Mesendoderm (in vitro differentiated cells): ENCODE measurements at regions not wholly inside any gene's neighbourhood (a gene's known extent, or its start where the extent isn't known, plus 50 kb on each side); places are given as distances from the start of the nearest gene placed in this dataset.

Experiments
- DNase-seq: peaks from one replicate; pipeline ENCODE4 v3.0.0; 2013
- H2AK5ac ChIP-seq: 2 replicates; pipeline ENCODE4 v1.6.1; 2013; ENCODE audit warnings: low read length, inconsistent platforms
- H2BK120ac ChIP-seq: 2 replicates; pipeline ENCODE4 v1.6.1; 2013; ENCODE audit warnings: low read depth, mild to moderate bottlenecking, low read length, moderate library complexity, mixed read lengths
- H2BK15ac ChIP-seq: replicated peaks from 2 replicates; pipeline ENCODE4 v1.6.1; 2013; ENCODE audit warnings: low read depth, mild to moderate bottlenecking, moderate library complexity
- H2BK5ac ChIP-seq: 2 replicates; pipeline ENCODE4 v1.6.1; 2013; ENCODE audit warnings: low read length, inconsistent platforms
- H3K18ac ChIP-seq: 2 replicates; pipeline ENCODE4 v1.6.1; 2013; ENCODE audit warnings: mild to moderate bottlenecking, low read length, mixed read lengths
- H3K23ac ChIP-seq: one replicate; pipeline ENCODE4 v1.6.1; 2013; ENCODE audit warnings: low read length
- H3K27ac ChIP-seq: 2 replicates; pipeline ENCODE4 v1.5.1; 2013; ENCODE audit warnings: low read depth, mild to moderate bottlenecking, inconsistent platforms, low read length, moderate library complexity
- H3K27me3 ChIP-seq: 2 replicates; pipeline ENCODE4 v1.6.1; 2013; ENCODE audit warnings: low read length, control low read depth, mild to moderate bottlenecking, inconsistent platforms; ENCODE audit not compliant: insufficient read depth, poor library complexity
- H3K36me3 ChIP-seq: 2 replicates; pipeline ENCODE4 v1.6.1; 2013; ENCODE audit warnings: low read length, inconsistent platforms; ENCODE audit not compliant: control insufficient read depth, insufficient read depth
- H3K4ac ChIP-seq: one replicate; pipeline ENCODE4 v1.6.1; 2013; ENCODE audit warnings: low read depth, mild to moderate bottlenecking, low read length, moderate library complexity
- H3K4me1 ChIP-seq: 2 replicates; pipeline ENCODE4 v1.6.1; 2013; ENCODE audit warnings: low read depth, low read length, inconsistent platforms; ENCODE audit not compliant: control insufficient read depth
- H3K4me2 ChIP-seq: 2 replicates; pipeline ENCODE4 v1.6.1; 2013; ENCODE audit warnings: low read length
- H3K4me3 ChIP-seq: 2 replicates; pipeline ENCODE4 v1.5.1; 2013; ENCODE audit warnings: mild to moderate bottlenecking, low read length
- H3K56ac ChIP-seq: one replicate; pipeline ENCODE4 v1.6.1; 2013; ENCODE audit warnings: low read length
- H3K79me1 ChIP-seq: 2 replicates; pipeline ENCODE4 v1.6.1; 2013; ENCODE audit warnings: low read length, inconsistent platforms
- H3K79me2 ChIP-seq: 2 replicates; pipeline ENCODE4 v1.6.1; 2013; ENCODE audit warnings: mild to moderate bottlenecking, low read length; ENCODE audit not compliant: control insufficient read depth, insufficient read depth
- H3K9ac ChIP-seq: 2 replicates; pipeline ENCODE4 v1.6.1; 2013; ENCODE audit warnings: low read length, inconsistent platforms
- H4K5ac ChIP-seq: one replicate; pipeline ENCODE4 v1.6.1; 2013; ENCODE audit warnings: low read length
- H4K8ac ChIP-seq: one replicate; pipeline ENCODE4 v1.6.1; 2013; ENCODE audit warnings: low read depth, mild to moderate bottlenecking, control low read depth, low read length, moderate library complexity
- WGBS: extraction: QIAGEN DNeasy Blood & Tissue Kit; methylation state at CpG from one replicate; pipeline ENCODE4 v1.1.7; 2013; ENCODE audit warnings: low lambda C conversion rate, missing lambda C conversion rate; ENCODE audit not compliant: insufficient coverage; ENCODE audit errors: extremely low coverage; 5-methylcytosine and 5-hydroxymethylcytosine counted together

DNA sequence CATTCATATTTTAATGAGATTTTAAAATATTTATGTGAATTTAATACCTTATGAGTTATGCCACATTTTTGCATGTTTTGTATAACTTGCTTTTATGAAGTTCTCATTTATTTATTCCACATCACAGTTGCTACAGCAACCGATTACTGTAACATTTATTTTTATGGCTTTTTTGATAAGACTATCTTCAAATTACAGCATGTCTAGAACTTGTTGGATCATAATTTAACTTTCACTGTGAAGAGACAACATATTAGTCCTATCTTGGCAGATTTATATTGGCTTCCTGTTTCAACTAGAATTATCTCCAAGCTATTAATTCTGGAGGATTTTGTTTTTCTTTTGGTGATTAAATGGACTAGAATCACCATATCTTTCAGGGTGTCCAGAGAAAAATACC, 793.7 kb upstream of the SLITRK5 start:
- no peak overlapping the region for H3K23ac ChIP-seq
- DNase-seq = no peak
- no CpG with 5 or more reads among the region's 1 CpG for WGBS

DNA sequence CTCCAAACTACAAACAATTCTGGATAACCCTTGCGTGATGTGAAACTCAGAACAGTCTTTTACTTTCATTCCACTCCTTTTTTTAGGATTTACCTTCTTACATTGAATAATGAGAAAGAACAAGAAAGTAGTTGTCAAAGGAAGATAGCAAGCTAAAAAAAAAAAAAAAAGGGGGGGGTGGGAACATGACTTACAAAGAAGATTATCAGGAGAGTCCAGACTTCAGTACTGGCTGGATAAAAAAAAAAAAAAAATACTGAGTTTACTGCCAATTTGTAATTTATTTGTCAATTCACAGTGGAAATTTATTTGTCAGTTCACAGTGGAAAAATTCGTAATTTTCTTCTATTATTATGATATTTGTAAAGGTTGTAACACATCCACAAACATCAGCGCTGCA, 792.4 kb upstream of the SLITRK5 start:
- H2BK15ac ChIP-seq = no peak overlapping the region
- H4K8ac ChIP-seq = no peak overlapping the region
- no peak overlapping the region for H3K23ac ChIP-seq
- no peaks in the 10 kb centered on the region for H3K27me3 ChIP-seq
- no peaks in the 10 kb centered on the region for H3K36me3 ChIP-seq
- H3K79me2 ChIP-seq = no peaks in the 10 kb centered on the region
- no CpG with 5 or more reads among the region's 3 CpGs for WGBS
- DNase-seq = no peak
- peaks cover 3% of the 10 kb centered on the region for H3K4me1 ChIP-seq
- no peak overlapping the region for H3K4me3 ChIP-seq
- no peak overlapping the region for H3K4ac ChIP-seq
- no peaks in the 10 kb centered on the region for H3K79me1 ChIP-seq
- H3K27ac ChIP-seq = no peak overlapping the region
- H2AK5ac ChIP-seq = no peak overlapping the region
- no peak overlapping the region for H3K56ac ChIP-seq
- no peak overlapping the region for H3K4me2 ChIP-seq
- H2BK5ac ChIP-seq = no peak overlapping the region
- H3K18ac ChIP-seq = no peak overlapping the region
- no peak overlapping the region for H2BK120ac ChIP-seq
- H3K9ac ChIP-seq = no peak overlapping the region
- no peak overlapping the region for H4K5ac ChIP-seq

More for the DNA sequence above, 793.7 kb upstream of the SLITRK5 start:
- Histone ChIP-seq H3K9ac (no peak overlapping the region), H4K8ac (no peak overlapping the region), H3K36me3 (no peaks in the 10 kb centered on the region), H3K79me2 (no peaks in the 10 kb centered on the region), H3K79me1 (no peaks in the 10 kb centered on the region), H4K5ac (no peak overlapping the region), H3K4me2 (no peak overlapping the region), H3K4ac (no peak overlapping the region), H3K18ac (no peak overlapping the region), H3K27me3 (no peaks in the 10 kb centered on the region), H3K4me1 (no peaks in the 10 kb centered on the region), H3K56ac (no peak overlapping the region), H2BK15ac (peak overlapping the region; percentile 74), H3K27ac (no peak overlapping the region), H2AK5ac (no peak overlapping the region), H2BK120ac (no peak overlapping the region), H3K4me3 (no peak overlapping the region), H2BK5ac (no peak overlapping the region)

DNA sequence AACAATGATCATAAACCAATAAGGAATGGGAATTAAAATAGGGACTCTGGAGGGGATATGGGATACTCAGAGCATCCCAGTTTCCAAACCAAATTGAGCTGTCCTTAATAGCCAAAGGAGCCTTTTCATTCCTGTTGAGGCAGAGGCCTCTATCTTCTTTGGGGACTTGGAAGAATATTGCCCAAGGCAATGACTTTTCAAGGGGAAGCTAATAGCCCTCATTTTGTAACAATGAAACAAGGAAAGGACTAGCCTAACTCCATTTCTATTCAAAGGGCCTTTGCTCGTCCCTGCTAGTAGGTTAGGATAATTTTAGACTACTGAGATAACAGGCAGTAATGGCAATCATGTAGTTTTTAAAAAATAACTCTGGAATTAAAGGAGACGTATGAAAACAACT, 789.8 kb upstream of the SLITRK5 start:
- H4K8ac ChIP-seq = no peak overlapping the region
- no peak overlapping the region for H3K4me2 ChIP-seq
- no peak overlapping the region for H3K4me3 ChIP-seq
- no peaks in the 10 kb centered on the region for H3K36me3 ChIP-seq
- no peak overlapping the region for H3K56ac ChIP-seq
- no peak overlapping the region for H3K23ac ChIP-seq
- H2BK5ac ChIP-seq = no peak overlapping the region
- no peak overlapping the region for H2AK5ac ChIP-seq
- no peak overlapping the region for H2BK120ac ChIP-seq
- no peak overlapping the region for H4K5ac ChIP-seq
- no peak overlapping the region for H2BK15ac ChIP-seq
- H3K27ac ChIP-seq = no peak overlapping the region
- DNase-seq = peak; percentile 80
- no peak overlapping the region for H3K18ac ChIP-seq
- H3K4ac ChIP-seq = no peak overlapping the region
- no peaks in the 10 kb centered on the region for H3K79me1 ChIP-seq
- WGBS = no CpG with 5 or more reads among the region's 2 CpGs
- H3K4me1 ChIP-seq = peaks cover 3% of the 10 kb centered on the region
- H3K9ac ChIP-seq = no peak overlapping the region
- no peaks in the 10 kb centered on the region for H3K27me3 ChIP-seq
- H3K79me2 ChIP-seq = no peaks in the 10 kb centered on the region

DNA sequence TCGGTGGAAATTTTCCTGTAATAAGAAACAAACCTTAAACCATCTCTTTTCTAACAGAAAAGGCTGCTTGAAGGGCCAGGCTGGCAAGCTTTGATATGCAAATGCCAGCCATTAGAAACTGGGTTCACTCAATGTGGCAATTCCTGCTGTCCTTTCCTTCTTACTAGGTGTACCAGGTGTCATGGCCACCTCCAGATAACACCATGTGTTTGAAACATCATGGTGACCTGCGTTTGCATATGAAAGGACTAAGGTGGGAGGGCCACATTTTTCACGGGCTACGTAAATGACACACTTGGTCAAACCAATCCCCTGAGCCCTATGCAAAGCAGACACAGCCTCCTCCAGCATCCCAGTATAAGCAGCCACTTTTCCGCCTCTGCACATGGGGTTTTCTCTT, 789.1 kb upstream of the SLITRK5 start:
- no peaks in the 10 kb centered on the region for H3K27me3 ChIP-seq
- no peak overlapping the region for H3K56ac ChIP-seq
- peak; percentile 95 for DNase-seq

DNA sequence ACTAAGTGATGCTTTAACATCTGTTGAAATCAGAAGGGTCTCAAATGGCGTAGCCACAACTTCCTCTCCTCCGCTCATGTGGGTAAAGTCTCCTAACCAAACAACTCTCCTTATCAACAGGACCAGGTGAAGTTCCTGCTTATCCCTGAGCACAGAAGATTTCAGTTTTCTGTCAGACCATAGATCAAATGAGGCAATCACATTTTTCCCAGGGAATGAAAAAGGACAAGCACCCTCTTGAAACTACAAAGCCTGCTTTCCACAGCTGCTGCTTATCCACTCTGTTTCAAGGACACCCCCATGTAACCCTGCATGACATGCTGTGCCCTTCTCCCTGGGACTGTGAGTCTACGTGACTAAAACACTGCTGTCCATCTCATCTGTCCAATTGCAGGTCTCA, 788.3 kb upstream of the SLITRK5 start:
- Histone ChIP-seq H3K27me3 (no peaks in the 10 kb centered on the region), H2AK5ac (peak overlapping the region; percentile 5), H3K18ac (peak overlapping the region; percentile 82), H3K79me2 (no peaks in the 10 kb centered on the region), H3K27ac (no peak overlapping the region), H3K9ac (no peak overlapping the region), H3K56ac (peak overlapping the region; percentile 45), H2BK5ac (peak overlapping the region; percentile 36), H3K36me3 (no peaks in the 10 kb centered on the region), H3K4me2 (no peak overlapping the region), H3K23ac (no peak overlapping the region), H2BK15ac (peak overlapping the region; percentile 67), H3K4me1 (peaks cover 3% of the 10 kb centered on the region), H3K79me1 (no peaks in the 10 kb centered on the region), H3K4ac (peak overlapping the region; percentile 71), H4K5ac (peak overlapping the region; percentile 9), H3K4me3 (no peak overlapping the region), H2BK120ac (peak overlapping the region; percentile 63), H4K8ac (peak overlapping the region; percentile 3)
- WGBS = no CpG with 5 or more reads among the region's 3 CpGs
- DNase-seq = peak; percentile 11

More for the DNA sequence above, 789.1 kb upstream of the SLITRK5 start:
- no peak overlapping the region for H3K4me3 ChIP-seq
- H4K5ac ChIP-seq = no peak overlapping the region
- no peak overlapping the region for H4K8ac ChIP-seq
- no peaks in the 10 kb centered on the region for H3K79me2 ChIP-seq
- H3K79me1 ChIP-seq = no peaks in the 10 kb centered on the region
- peak overlapping the region; percentile 74 for H2BK120ac ChIP-seq
- H3K27ac ChIP-seq = no peak overlapping the region
- H3K4me1 ChIP-seq = peaks cover 3% of the 10 kb centered on the region
- H2AK5ac ChIP-seq = no peak overlapping the region
- no peak overlapping the region for H3K4ac ChIP-seq
- no peaks in the 10 kb centered on the region for H3K36me3 ChIP-seq
- no peak overlapping the region for H3K9ac ChIP-seq
- no CpG with 5 or more reads among the region's 5 CpGs for WGBS
- H3K23ac ChIP-seq = no peak overlapping the region
- no peak overlapping the region for H2BK15ac ChIP-seq
- H2BK5ac ChIP-seq = no peak overlapping the region
- no peak overlapping the region for H3K4me2 ChIP-seq
- peak overlapping the region; percentile 83 for H3K18ac ChIP-seq

DNA sequence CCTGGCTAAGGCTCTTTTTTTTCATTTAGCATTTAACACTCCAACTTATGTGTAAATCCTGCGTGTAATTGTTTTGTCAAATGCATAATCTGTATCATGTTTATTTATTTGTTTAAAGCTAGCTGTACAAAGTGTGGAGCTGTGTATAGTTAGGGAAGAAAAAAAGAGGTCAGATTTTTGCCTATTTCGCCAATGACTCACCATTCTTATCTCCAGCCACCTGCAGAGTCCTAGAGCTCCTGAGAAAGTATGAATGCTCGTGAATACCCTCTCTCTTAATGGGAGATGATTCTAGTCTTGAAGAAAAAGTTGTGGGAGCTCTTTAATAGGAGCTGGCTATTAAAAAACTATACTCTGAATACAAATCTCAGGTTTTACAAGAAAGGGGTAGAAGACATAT, 778.8 kb upstream of the SLITRK5 start:
- Histone ChIP-seq H3K4me1 (no peaks in the 10 kb centered on the region), H2BK15ac (no peak overlapping the region), H3K27ac (no peak overlapping the region), H3K4me3 (no peak overlapping the region), H3K4me2 (no peak overlapping the region), H4K5ac (no peak overlapping the region), H2BK120ac (no peak overlapping the region), H3K56ac (no peak overlapping the region), H3K27me3 (no peaks in the 10 kb centered on the region), H3K9ac (no peak overlapping the region), H3K23ac (no peak overlapping the region), H3K36me3 (no peaks in the 10 kb centered on the region), H2AK5ac (no peak overlapping the region), H3K18ac (peak overlapping the region; percentile 25), H3K4ac (no peak overlapping the region), H4K8ac (no peak overlapping the region), H3K79me1 (no peaks in the 10 kb centered on the region), H2BK5ac (no peak overlapping the region), H3K79me2 (no peaks in the 10 kb centered on the region)
- DNase-seq = peak; percentile 78
- no CpG with 5 or more reads among the region's 3 CpGs for WGBS
